Mesenchymal stem cell (in vitro differentiated cells and primary cell): ENCODE measurements at regions not wholly inside any gene's neighbourhood (a gene's known extent, or its start where the extent isn't known, plus 50 kb on each side); places are given as distances from the start of the nearest gene placed in this dataset.

ENCODE experiments used
- DNase-seq: peaks from one replicate; pipeline ENCODE4 v3.0.0-alpha.2; 2013
- H2AFZ ChIP-seq: one replicate; pipeline ENCODE4 v1.6.1; 2013; ENCODE audit warnings: low read depth, mild to moderate bottlenecking, control low read depth, inconsistent platforms, low read length, moderate library complexity
- H2AK5ac ChIP-seq: 2 replicates; pipeline ENCODE4 v1.6.1; 2013; ENCODE audit warnings: low read length, moderate library complexity, mild to moderate bottlenecking, inconsistent platforms; ENCODE audit not compliant: severe bottlenecking
- H2BK120ac ChIP-seq: one replicate; pipeline ENCODE4 v1.6.1; 2013; ENCODE audit warnings: low read depth, mild to moderate bottlenecking, inconsistent platforms, low read length, moderate library complexity
- H2BK12ac ChIP-seq, 2 experiments: one replicate each; pipeline ENCODE4 v1.6.1; 2013; ENCODE audit warnings: inconsistent platforms in 2 of 2, low read length in 2 of 2, mild to moderate bottlenecking in 2 of 2, moderate library complexity in 2 of 2, control low read depth in 1 of 2
- H2BK15ac ChIP-seq: one replicate; pipeline ENCODE4 v1.6.1; 2013; ENCODE audit warnings: mild to moderate bottlenecking, low read depth, inconsistent platforms; ENCODE audit not compliant: poor library complexity, severe bottlenecking
- H2BK5ac ChIP-seq: 2 replicates; pipeline ENCODE4 v1.6.1; 2013; ENCODE audit warnings: low read depth, mild to moderate bottlenecking, low read length, control low read depth, inconsistent platforms; ENCODE audit not compliant: poor library complexity, severe bottlenecking
- H3K14ac ChIP-seq, 2 experiments: one replicate each; pipeline ENCODE4 v1.6.1; 2013; ENCODE audit warnings: inconsistent platforms in 2 of 2, low read length in 2 of 2, control low read depth in 1 of 2, mild to moderate bottlenecking in 1 of 2, moderate library complexity in 1 of 2
- H3K18ac ChIP-seq, 2 experiments: one replicate each; pipeline ENCODE4 v1.6.1; 2013; ENCODE audit warnings: inconsistent platforms in 2 of 2, low read length in 2 of 2, control low read depth in 1 of 2, low read depth in 1 of 2, mild to moderate bottlenecking in 1 of 2
- H3K23ac ChIP-seq, 2 experiments: one replicate each; pipeline ENCODE4 v1.6.1; 2013; ENCODE audit warnings: inconsistent platforms in 2 of 2, low read length in 2 of 2, mild to moderate bottlenecking in 2 of 2, moderate library complexity in 2 of 2, control low read depth in 1 of 2
- H3K27ac ChIP-seq: 2 replicates; pipeline ENCODE4 v1.5.1; 2013; ENCODE audit warnings: mild to moderate bottlenecking, moderate library complexity, low read length, control low read depth, inconsistent platforms; ENCODE audit not compliant: poor library complexity, severe bottlenecking
- H3K27me3 ChIP-seq, 2 experiments: 2 replicates each; pipeline versions ENCODE4 v1.6.1 to v1.7.0; 2013; ENCODE audit warnings: low read length in 2 of 2, mild to moderate bottlenecking in 2 of 2, moderate library complexity in 2 of 2, control low read depth in 1 of 2, inconsistent platforms in 1 of 2; ENCODE audit not compliant: control insufficient read depth in 1 of 2, insufficient read depth in 1 of 2
- H3K36me3 ChIP-seq, 2 experiments: 2 replicates each; pipeline versions ENCODE4 v1.6.1 to v1.7.0; 2013; ENCODE audit warnings: low read length in 2 of 2, control low read depth in 1 of 2, inconsistent platforms in 1 of 2, low read depth in 1 of 2, mild to moderate bottlenecking in 1 of 2; ENCODE audit not compliant: insufficient read depth in 2 of 2, control insufficient read depth in 1 of 2
- H3K4ac ChIP-seq, 2 experiments: one replicate each; pipeline ENCODE4 v1.6.1; 2013; ENCODE audit warnings: inconsistent platforms in 2 of 2, low read length in 2 of 2, mild to moderate bottlenecking in 2 of 2, moderate library complexity in 2 of 2, control low read depth in 1 of 2, low read depth in 1 of 2
- H3K4me1 ChIP-seq: 2 replicates; pipeline ENCODE4 v1.6.1; 2013; ENCODE audit warnings: low read depth, low read length, control low read depth; ENCODE audit not compliant: control insufficient read depth, insufficient read depth
- H3K4me2 ChIP-seq: 2 replicates; pipeline ENCODE4 v1.6.1; 2013; ENCODE audit warnings: low read length, mild to moderate bottlenecking, inconsistent platforms; ENCODE audit not compliant: poor library complexity, severe bottlenecking
- H3K4me3 ChIP-seq, 2 experiments: 2 replicates each; pipeline versions ENCODE4 v1.5.1 to v1.7.0; 2013; ENCODE audit warnings: low read length in 2 of 2, mild to moderate bottlenecking in 2 of 2, control low read depth in 1 of 2, low read depth in 1 of 2; ENCODE audit not compliant: insufficient read depth in 1 of 2
- H3K79me1 ChIP-seq: replicated peaks from 2 replicates; pipeline ENCODE4 v1.6.1; 2013; ENCODE audit warnings: mild to moderate bottlenecking, control low read depth, low read length, inconsistent platforms; ENCODE audit not compliant: poor library complexity, severe bottlenecking
- H3K9ac ChIP-seq: 2 replicates; pipeline ENCODE4 v1.7.0; 2013; ENCODE audit warnings: mild to moderate bottlenecking, low read length, moderate library complexity
- H3K9me3 ChIP-seq: 2 replicates; pipeline ENCODE4 v1.7.0; 2013; ENCODE audit warnings: mild to moderate bottlenecking, low read length; ENCODE audit not compliant: control insufficient read depth
- H4K8ac ChIP-seq: one replicate; pipeline ENCODE4 v1.6.1; 2013; ENCODE audit warnings: inconsistent platforms, mild to moderate bottlenecking, low read length, moderate library complexity
- H4K91ac ChIP-seq: one replicate; pipeline ENCODE4 v1.6.1; 2013; ENCODE audit warnings: mild to moderate bottlenecking, low read length, inconsistent platforms
- WGBS: methylation state at CpG from one replicate; pipeline ENCODE4 v1.1.7; 2013; ENCODE audit warnings: mixed read lengths; 5-methylcytosine and 5-hydroxymethylcytosine counted together

DNA sequence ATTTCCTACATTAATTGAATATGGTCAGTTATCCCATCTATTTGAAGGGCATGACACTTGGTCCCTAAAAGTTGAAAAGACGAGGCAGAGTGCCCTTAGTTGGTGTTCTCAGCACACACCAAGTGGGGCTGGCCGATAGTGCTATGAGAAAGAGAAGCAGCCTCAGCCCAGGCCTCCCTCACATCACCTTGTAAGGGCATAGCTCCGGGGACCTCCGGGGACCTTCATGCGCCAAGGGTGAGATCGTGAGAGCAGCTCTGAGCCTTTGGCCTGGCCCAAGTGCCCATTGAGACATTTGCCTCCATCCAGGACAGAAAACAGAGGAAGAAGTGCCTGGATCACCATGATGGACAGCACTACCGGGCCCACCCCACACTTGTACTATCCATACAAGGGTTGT lies 244.3 kb upstream of the COPS8 start:
- Histone ChIP-seq H4K91ac (no peak overlapping the region), H3K4ac (no peak overlapping the region), H3K27me3 (peaks cover 0 to 19% of the 10 kb centered on the region in 2 experiments), H3K14ac (no peak overlapping the region), H3K79me1 (no peaks in the 10 kb centered on the region), H2AFZ (no peak overlapping the region), H3K23ac (no peak overlapping the region), H4K8ac (no peak overlapping the region), H3K4me1 (no peaks in the 10 kb centered on the region), H2BK120ac (no peak overlapping the region), H3K4me2 (no peak overlapping the region), H3K9me3 (no peaks in the 10 kb centered on the region), H2BK12ac (no peak overlapping the region), H3K18ac (no peak overlapping the region), H2AK5ac (no peak overlapping the region), H3K36me3 (no peaks in the 10 kb centered on the region), H2BK15ac (no peak overlapping the region), H2BK5ac (no peak overlapping the region), H3K4me3 (no peak overlapping the region), H3K27ac (no peak overlapping the region), H3K9ac (no peak overlapping the region)
- DNase-seq: no peak
- WGBS: 93% methylated on average over 7 of the region's 7 CpGs

DNA sequence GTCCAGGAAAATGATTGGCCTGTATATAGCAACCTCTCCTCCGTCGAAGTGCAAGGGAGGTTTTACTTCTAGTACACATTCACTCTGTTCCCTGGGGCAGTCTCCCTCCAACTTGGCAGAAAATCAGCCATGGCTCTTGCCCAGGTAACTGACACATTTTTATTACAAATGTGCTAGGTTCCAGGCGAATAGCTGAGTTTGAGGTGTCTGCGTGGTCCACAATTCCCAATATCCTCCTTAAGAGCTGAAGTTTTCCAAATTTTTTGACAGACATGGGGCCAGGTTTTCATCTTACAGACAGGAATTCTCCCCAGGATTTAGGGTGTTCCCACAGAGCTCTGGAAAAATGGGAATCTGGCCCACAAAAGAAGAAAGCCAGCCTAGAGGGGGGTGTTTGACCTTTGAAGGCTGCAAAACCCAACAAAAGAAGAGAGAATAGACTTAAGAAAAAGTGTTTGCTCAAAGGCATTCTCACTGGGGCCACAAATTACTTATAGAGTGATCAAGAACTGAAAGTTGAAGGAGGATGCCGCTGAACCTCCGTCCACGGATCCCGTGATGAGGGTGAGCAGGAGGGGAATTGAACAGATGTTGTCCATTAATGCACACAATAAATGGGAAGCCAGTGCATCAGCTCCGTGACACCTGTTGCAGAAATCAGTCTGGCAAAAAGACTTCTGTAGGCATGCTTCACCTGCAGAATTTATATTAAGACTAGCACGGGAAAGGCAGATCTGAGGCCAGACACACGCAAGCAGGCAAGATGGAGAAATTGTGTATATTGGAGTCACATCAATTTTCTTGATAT lies 242.3 kb upstream of the COPS8 start:
- H3K27ac ChIP-seq: no peak overlapping the region
- no peak overlapping the region for H3K4me3 ChIP-seq
- no peaks in the 10 kb centered on the region for H3K4me1 ChIP-seq
- no peak overlapping the region for H3K18ac ChIP-seq
- H3K9me3 ChIP-seq: no peaks in the 10 kb centered on the region
- no peak overlapping the region for H3K23ac ChIP-seq
- H4K8ac ChIP-seq: no peak overlapping the region
- no peak overlapping the region for H2BK120ac ChIP-seq
- no peak overlapping the region for H3K4ac ChIP-seq
- no peak overlapping the region for H3K9ac ChIP-seq
- no peak overlapping the region for H2AFZ ChIP-seq
- no peaks in the 10 kb centered on the region for H3K36me3 ChIP-seq
- H2BK12ac ChIP-seq: no peak overlapping the region
- peaks cover 0 to 26% of the 10 kb centered on the region in 2 experiments for H3K27me3 ChIP-seq
- H2BK5ac ChIP-seq: no peak overlapping the region
- no peaks in the 10 kb centered on the region for H3K79me1 ChIP-seq
- H3K14ac ChIP-seq: no peak overlapping the region
- H2BK15ac ChIP-seq: no peak overlapping the region
- 95% methylated on average over 11 of the region's 11 CpGs for whole genome bisulfite sequencing
- H4K91ac ChIP-seq: no peak overlapping the region
- H3K4me2 ChIP-seq: no peak overlapping the region
- H2AK5ac ChIP-seq: no peak overlapping the region
- no peak for DNase-seq

DNA sequence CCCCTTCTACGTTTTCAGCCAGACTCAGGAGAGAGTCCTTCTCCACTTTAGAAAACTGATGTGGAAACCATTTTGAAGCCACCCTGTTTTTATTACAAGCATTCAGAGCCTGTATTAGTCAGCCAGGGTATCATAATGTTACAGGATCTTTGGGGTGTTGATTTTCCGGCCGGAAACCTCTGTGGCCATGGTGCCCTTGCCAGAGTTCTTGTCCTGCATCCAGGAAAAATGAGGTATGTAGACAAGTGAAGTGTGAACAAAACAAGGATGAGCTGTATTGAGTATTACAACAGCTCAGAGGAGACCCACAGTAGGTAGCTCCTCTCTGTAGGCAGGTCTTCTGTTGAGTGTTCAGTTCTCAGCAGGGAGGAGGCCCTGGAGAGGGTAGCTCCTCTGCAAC lies 241.0 kb upstream of the COPS8 start:
- Histone ChIP-seq H2BK15ac (no peak overlapping the region), H3K9ac (no peak overlapping the region), H3K4me3 (no peak overlapping the region), H3K27me3 (peaks cover 0 to 26% of the 10 kb centered on the region in 2 experiments), H2BK120ac (no peak overlapping the region), H2BK12ac (no peak overlapping the region), H4K8ac (no peak overlapping the region), H3K18ac (no peak overlapping the region), H3K9me3 (no peaks in the 10 kb centered on the region), H4K91ac (no peak overlapping the region), H3K27ac (no peak overlapping the region), H3K4me1 (no peaks in the 10 kb centered on the region), H3K14ac (no peak overlapping the region), H3K79me1 (no peaks in the 10 kb centered on the region), H3K36me3 (no peaks in the 10 kb centered on the region), H3K4ac (no peak overlapping the region), H3K4me2 (no peak overlapping the region), H2BK5ac (no peak overlapping the region), H2AFZ (no peak overlapping the region), H3K23ac (no peak overlapping the region), H2AK5ac (no peak overlapping the region)
- DNase-seq: no peak
- 97% methylated on average over 3 of the region's 3 CpGs for WGBS

DNA sequence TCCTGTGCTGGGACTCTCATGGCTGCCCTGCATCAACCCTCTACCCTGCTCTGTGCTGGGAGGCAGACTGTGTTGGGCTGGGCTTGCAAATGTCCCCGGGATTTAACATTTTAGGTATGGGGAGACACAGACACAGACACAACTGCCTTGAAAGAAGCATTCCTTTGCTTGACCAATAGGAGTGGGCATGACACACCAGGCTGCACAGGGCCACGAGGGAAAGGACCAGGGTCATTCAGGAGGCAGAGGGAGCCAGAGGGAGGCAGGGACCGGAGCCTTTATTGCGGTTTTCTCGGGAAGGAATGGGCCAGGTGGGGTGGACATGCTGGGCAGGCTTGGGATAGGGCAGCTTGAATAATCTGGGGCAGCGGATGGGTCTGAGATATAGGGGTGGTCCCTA lies 238.7 kb upstream of the COPS8 start:
- DNase-seq: no peak
- H3K4me2 ChIP-seq: no peak overlapping the region
- no peak overlapping the region for H2BK5ac ChIP-seq
- H3K27ac ChIP-seq: no peak overlapping the region
- no peaks in the 10 kb centered on the region for H3K36me3 ChIP-seq
- H3K14ac ChIP-seq: no peak overlapping the region
- no peaks in the 10 kb centered on the region for H3K9me3 ChIP-seq
- no peak overlapping the region for H3K9ac ChIP-seq
- H2BK120ac ChIP-seq: no peak overlapping the region
- H3K4me1 ChIP-seq: no peaks in the 10 kb centered on the region
- no peak overlapping the region for H2BK12ac ChIP-seq
- WGBS: 49% methylated on average over 5 of the region's 6 CpGs
- H2AK5ac ChIP-seq: no peak overlapping the region
- no peak overlapping the region for H4K91ac ChIP-seq
- no peak overlapping the region for H3K4ac ChIP-seq
- H3K79me1 ChIP-seq: no peaks in the 10 kb centered on the region
- H2BK15ac ChIP-seq: no peak overlapping the region
- H3K27me3 ChIP-seq: peaks cover 0 to 29% of the 10 kb centered on the region in 2 experiments
- H3K23ac ChIP-seq: no peak overlapping the region
- H2AFZ ChIP-seq: no peak overlapping the region
- H3K4me3 ChIP-seq: no peak overlapping the region
- no peak overlapping the region for H4K8ac ChIP-seq
- H3K18ac ChIP-seq: no peak overlapping the region
